Loucy (cell line): ENCODE measurements at regions not wholly inside any gene's neighbourhood (a gene's known extent, or its start where the extent isn't known, plus 50 kb on each side); places are given as distances from the start of the nearest gene placed in this dataset.
"Not testable (repeated sequence)": the region's sequence is repeated elsewhere in the genome, so short reads cannot be mapped to it uniquely, and the experiment has no call there.

Source experiments
- H2AFZ ChIP-seq: fragments of 200-600 bp; sonication (generic); 2 replicates; pipeline ENCODE4 v1.6.0; 2016; ENCODE audit warnings: antibody characterized with exemption, mild to moderate bottlenecking, low read length, moderate library complexity
- H3F3A ChIP-seq: fragments of 200-600 bp; 2 replicates; pipeline ENCODE4 v1.6.0; 2016; ENCODE audit warnings: antibody characterized with exemption, low read depth, mild to moderate bottlenecking
- H3K27me3 ChIP-seq: fragments of 200-600 bp; sonication (generic); 2 replicates; pipeline ENCODE4 v1.6.1; 2014; ENCODE audit warnings: low read length, mild to moderate bottlenecking; ENCODE audit not compliant: insufficient read depth, poor library complexity, severe bottlenecking
- H3K36me3 ChIP-seq: fragments of 200-600 bp; sonication (generic); 2 replicates; pipeline ENCODE4 v1.6.1; 2016; ENCODE audit warnings: low read length; ENCODE audit not compliant: insufficient read depth
- H3K4me1 ChIP-seq: fragments of 200-600 bp; sonication (generic); 2 replicates; pipeline ENCODE4 v1.5.1; 2014; ENCODE audit warnings: low read length, mild to moderate bottlenecking; ENCODE audit not compliant: insufficient read depth, poor library complexity, severe bottlenecking
- H3K4me2 ChIP-seq: fragments of 200-600 bp; sonication (generic); 2 replicates; pipeline ENCODE4 v1.6.0; 2014; ENCODE audit warnings: antibody characterized with exemption, low read length, low read depth, mild to moderate bottlenecking; ENCODE audit not compliant: poor library complexity, severe bottlenecking
- H3K4me3 ChIP-seq: fragments of 200-600 bp; sonication (generic); 2 replicates; pipeline ENCODE4 v1.5.1; 2014; ENCODE audit warnings: low read length, mild to moderate bottlenecking, mixed read lengths; ENCODE audit not compliant: poor library complexity, severe bottlenecking
- H3K79me2 ChIP-seq: fragments of 200-600 bp; sonication (generic); 2 replicates; pipeline ENCODE4 v1.6.1; 2014; ENCODE audit warnings: low read length; ENCODE audit not compliant: insufficient read depth
- H3K9ac ChIP-seq: fragments of 200-600 bp; sonication (generic); 2 replicates; pipeline ENCODE4 v1.6.0; 2014; ENCODE audit warnings: mild to moderate bottlenecking, low read depth, low read length, moderate library complexity; ENCODE audit not compliant: poor library complexity, severe bottlenecking
- H3K9me2 ChIP-seq: fragments of 200-600 bp; sonication (generic); replicated peaks from 2 replicates; pipeline ENCODE4 v1.6.1; 2016; ENCODE audit warnings: low read depth, low read length, mixed read lengths
- H3K9me3 ChIP-seq: fragments of 200-600 bp; sonication (generic); 2 replicates; pipeline ENCODE4 v1.6.1; 2014; ENCODE audit warnings: mild to moderate bottlenecking, antibody characterized with exemption, low read length, low read depth; ENCODE audit not compliant: insufficient read depth
- H4K20me1 ChIP-seq: fragments of 200-600 bp; sonication (generic); 2 replicates; pipeline ENCODE4 v1.6.0; 2014; ENCODE audit warnings: antibody characterized with exemption, low read length, mild to moderate bottlenecking; ENCODE audit not compliant: insufficient read depth, poor library complexity, severe bottlenecking
- CTCF ChIP-seq: fragments of 200-600 bp; sonication (generic); conservative IDR thresholded peaks from 2 replicates; pipeline ENCODE4 v1.5.1; 2014; ENCODE audit warnings: mild to moderate bottlenecking, antibody characterized with exemption, low read length
- EZH2phosphoT487 ChIP-seq: fragments of 200-600 bp; IDR thresholded peaks from 2 replicates; pipeline ENCODE4 v1.6.1; 2018; ENCODE audit warnings: antibody characterized with exemption, mild to moderate bottlenecking, moderate library complexity, borderline replicate concordance

- Histone ChIP-seq H2AFZ (no peak overlapping the region), H3K36me3 (no peaks in the 10 kb centered on the region), H3K4me3 (no peak overlapping the region), H3K4me2 (no peak overlapping the region), H3K9me2 (no peaks in the 10 kb centered on the region), H4K20me1 (no peaks in the 10 kb centered on the region), H3K79me2 (no peaks in the 10 kb centered on the region), H3K27me3 (no peaks in the 10 kb centered on the region), H3K9ac (no peak overlapping the region), H3K9me3 (no peaks in the 10 kb centered on the region), H3F3A (no peaks in the 10 kb centered on the region), H3K4me1 (no peaks in the 10 kb centered on the region)
- TF ChIP-seq CTCF (no peak), EZH2phosphoT487 (no peak)
These were observed 317.5 kb upstream of the CDH18 start for GRCh38 chr5:20305463-20305862.

GRCh38 chr5:20304570-20304969 lies 316.6 kb upstream of the CDH18 start:
- H4K20me1 ChIP-seq, H3K4me1 ChIP-seq, H3K9ac ChIP-seq, H3K27me3 ChIP-seq, H3K36me3 ChIP-seq, H3K9me2 ChIP-seq, H3K4me3 ChIP-seq, H3F3A ChIP-seq, H2AFZ ChIP-seq, H3K79me2 ChIP-seq, H3K9me3 ChIP-seq, H3K4me2 ChIP-seq: not testable (repeated sequence)

- no peak overlapping the region for H3K4me2 ChIP-seq
- H3K9ac ChIP-seq: no peak overlapping the region
- H3K9me3 ChIP-seq: no peaks in the 10 kb centered on the region
- no peaks in the 10 kb centered on the region for H3K9me2 ChIP-seq
- H3F3A ChIP-seq: no peaks in the 10 kb centered on the region
- no peaks in the 10 kb centered on the region for H3K79me2 ChIP-seq
- no peaks in the 10 kb centered on the region for H3K36me3 ChIP-seq
- no peaks in the 10 kb centered on the region for H3K27me3 ChIP-seq
- H3K4me1 ChIP-seq: no peaks in the 10 kb centered on the region
- TF ChIP-seq CTCF (no peak), EZH2phosphoT487 (no peak)
- H2AFZ ChIP-seq: no peak overlapping the region
- H4K20me1 ChIP-seq: no peaks in the 10 kb centered on the region
- H3K4me3 ChIP-seq: no peak overlapping the region
These were observed 312.1 kb upstream of the CDH18 start for GRCh38 chr5:20300110-20300509.

GRCh38 chr5:20294696-20295095 lies 306.7 kb upstream of the CDH18 start:
- Histone ChIP-seq H3K4me1 (no peaks in the 10 kb centered on the region), H2AFZ (no peak overlapping the region), H4K20me1 (no peaks in the 10 kb centered on the region), H3K27me3 (no peaks in the 10 kb centered on the region), H3K4me3 (no peak overlapping the region), H3K4me2 (no peak overlapping the region), H3K9me3 (no peaks in the 10 kb centered on the region), H3K36me3 (no peaks in the 10 kb centered on the region), H3K79me2 (no peaks in the 10 kb centered on the region), H3F3A (no peaks in the 10 kb centered on the region), H3K9me2 (no peaks in the 10 kb centered on the region), H3K9ac (no peak overlapping the region)
- TF ChIP-seq CTCF: no peak
- no peak for TF ChIP-seq EZH2phosphoT487
